A549 (cell line): ENCODE measurements at regions not wholly inside any gene's neighbourhood (a gene's known extent, or its start where the extent isn't known, plus 50 kb on each side); places are given as distances from the start of the nearest gene placed in this dataset.

Experiments
- CHD2 ChIP-seq: fragments of 150-350 bp; IDR thresholded peaks from 2 replicates; pipeline ENCODE4 v1.6.1; 2014; ENCODE audit warnings: low read length; ENCODE audit not compliant: partially characterized antibody
- JUN ChIP-seq, 2 experiments: fragments of >200 bp; sonication (Bioruptor Twin); formaldehyde crosslinking; IDR thresholded peaks; 2 replicates in 1 of 2; 3 replicates in 1 of 2; pipeline ENCODE4 v1.6.1; 2016 to 2017
- NPAS2 ChIP-seq: fragments of 250-450 bp; sonication (Bioruptor Pico); IDR thresholded peaks from 2 replicates; pipeline ENCODE4 v1.8.0; 2022; ENCODE audit warnings: mild to moderate bottlenecking, moderate library complexity, borderline replicate concordance
- NR3C1 ChIP-seq: fragments of >200 bp; sonication (Bioruptor Twin); formaldehyde crosslinking; IDR thresholded peaks from 3 replicates; pipeline ENCODE4 v1.6.1; 2017
- POLR2A ChIP-seq: IDR thresholded peaks from 2 replicates; pipeline ENCODE4 v1.6.1; 2012; ENCODE audit warnings: mild to moderate bottlenecking, low read length
- RFX5 ChIP-seq: fragments of 450-650 bp; IDR thresholded peaks from 2 replicates; pipeline ENCODE4 v1.7.1; 2014; ENCODE audit warnings: antibody characterized with exemption, mild to moderate bottlenecking, moderate library complexity
- TF ChIP-seq, protein P1 (sequence below): fragments of >200 bp; sonication (Bioruptor Twin); formaldehyde crosslinking; IDR thresholded peaks from 3 replicates; pipeline ENCODE4 v1.5.1; 2016
- TF ChIP-seq, protein P2 (sequence below): fragments of 450-650 bp; IDR thresholded peaks from 2 replicates; pipeline ENCODE4 v1.6.1; 2014; ENCODE audit warnings: antibody characterized with exemption
- TF ChIP-seq, protein P3 (sequence below): fragments of 200-600 bp; sonication (generic); IDR thresholded peaks from 2 replicates; pipeline ENCODE4 v1.6.1; 2016; ENCODE audit warnings: antibody characterized with exemption, mild to moderate bottlenecking, moderate library complexity

DNA sequence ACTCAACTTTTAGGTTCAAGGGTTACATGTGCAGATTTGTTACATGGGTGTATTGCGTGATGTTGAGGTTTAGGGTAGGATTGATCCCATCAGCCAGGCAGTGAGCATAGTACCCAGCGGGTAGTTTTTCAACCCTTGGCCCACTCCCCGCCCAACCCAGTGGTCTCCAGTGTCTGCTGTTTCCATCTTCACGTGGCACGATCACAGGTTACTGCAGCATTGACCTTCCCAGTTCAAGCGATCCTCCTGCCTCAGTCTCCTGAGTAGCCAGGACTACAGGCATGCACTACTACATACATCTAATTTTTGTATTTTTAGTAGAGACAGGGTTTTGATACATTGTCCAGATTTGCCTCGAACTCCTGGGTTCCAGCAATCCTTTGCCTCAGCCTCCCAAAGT lies 905.7 kb upstream of the ZNF722 start:
- TF ChIP-seq RFX5 (no peak), JUN (IDR thresholded peaks at IDR 0.05) (no peak), POLR2A (no peak), NPAS2 (CRISPR knock-in tag) (no peak), NR3C1 (no peak), CHD2 (no peak)
- TF ChIP-seq, protein P1, sequence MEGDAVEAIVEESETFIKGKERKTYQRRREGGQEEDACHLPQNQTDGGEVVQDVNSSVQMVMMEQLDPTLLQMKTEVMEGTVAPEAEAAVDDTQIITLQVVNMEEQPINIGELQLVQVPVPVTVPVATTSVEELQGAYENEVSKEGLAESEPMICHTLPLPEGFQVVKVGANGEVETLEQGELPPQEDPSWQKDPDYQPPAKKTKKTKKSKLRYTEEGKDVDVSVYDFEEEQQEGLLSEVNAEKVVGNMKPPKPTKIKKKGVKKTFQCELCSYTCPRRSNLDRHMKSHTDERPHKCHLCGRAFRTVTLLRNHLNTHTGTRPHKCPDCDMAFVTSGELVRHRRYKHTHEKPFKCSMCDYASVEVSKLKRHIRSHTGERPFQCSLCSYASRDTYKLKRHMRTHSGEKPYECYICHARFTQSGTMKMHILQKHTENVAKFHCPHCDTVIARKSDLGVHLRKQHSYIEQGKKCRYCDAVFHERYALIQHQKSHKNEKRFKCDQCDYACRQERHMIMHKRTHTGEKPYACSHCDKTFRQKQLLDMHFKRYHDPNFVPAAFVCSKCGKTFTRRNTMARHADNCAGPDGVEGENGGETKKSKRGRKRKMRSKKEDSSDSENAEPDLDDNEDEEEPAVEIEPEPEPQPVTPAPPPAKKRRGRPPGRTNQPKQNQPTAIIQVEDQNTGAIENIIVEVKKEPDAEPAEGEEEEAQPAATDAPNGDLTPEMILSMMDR, result no peak
- TF ChIP-seq, protein P2, sequence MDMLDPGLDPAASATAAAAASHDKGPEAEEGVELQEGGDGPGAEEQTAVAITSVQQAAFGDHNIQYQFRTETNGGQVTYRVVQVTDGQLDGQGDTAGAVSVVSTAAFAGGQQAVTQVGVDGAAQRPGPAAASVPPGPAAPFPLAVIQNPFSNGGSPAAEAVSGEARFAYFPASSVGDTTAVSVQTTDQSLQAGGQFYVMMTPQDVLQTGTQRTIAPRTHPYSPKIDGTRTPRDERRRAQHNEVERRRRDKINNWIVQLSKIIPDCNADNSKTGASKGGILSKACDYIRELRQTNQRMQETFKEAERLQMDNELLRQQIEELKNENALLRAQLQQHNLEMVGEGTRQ, result no peak
- TF ChIP-seq, protein P3, sequence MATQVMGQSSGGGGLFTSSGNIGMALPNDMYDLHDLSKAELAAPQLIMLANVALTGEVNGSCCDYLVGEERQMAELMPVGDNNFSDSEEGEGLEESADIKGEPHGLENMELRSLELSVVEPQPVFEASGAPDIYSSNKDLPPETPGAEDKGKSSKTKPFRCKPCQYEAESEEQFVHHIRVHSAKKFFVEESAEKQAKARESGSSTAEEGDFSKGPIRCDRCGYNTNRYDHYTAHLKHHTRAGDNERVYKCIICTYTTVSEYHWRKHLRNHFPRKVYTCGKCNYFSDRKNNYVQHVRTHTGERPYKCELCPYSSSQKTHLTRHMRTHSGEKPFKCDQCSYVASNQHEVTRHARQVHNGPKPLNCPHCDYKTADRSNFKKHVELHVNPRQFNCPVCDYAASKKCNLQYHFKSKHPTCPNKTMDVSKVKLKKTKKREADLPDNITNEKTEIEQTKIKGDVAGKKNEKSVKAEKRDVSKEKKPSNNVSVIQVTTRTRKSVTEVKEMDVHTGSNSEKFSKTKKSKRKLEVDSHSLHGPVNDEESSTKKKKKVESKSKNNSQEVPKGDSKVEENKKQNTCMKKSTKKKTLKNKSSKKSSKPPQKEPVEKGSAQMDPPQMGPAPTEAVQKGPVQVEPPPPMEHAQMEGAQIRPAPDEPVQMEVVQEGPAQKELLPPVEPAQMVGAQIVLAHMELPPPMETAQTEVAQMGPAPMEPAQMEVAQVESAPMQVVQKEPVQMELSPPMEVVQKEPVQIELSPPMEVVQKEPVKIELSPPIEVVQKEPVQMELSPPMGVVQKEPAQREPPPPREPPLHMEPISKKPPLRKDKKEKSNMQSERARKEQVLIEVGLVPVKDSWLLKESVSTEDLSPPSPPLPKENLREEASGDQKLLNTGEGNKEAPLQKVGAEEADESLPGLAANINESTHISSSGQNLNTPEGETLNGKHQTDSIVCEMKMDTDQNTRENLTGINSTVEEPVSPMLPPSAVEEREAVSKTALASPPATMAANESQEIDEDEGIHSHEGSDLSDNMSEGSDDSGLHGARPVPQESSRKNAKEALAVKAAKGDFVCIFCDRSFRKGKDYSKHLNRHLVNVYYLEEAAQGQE, result no peak
